IMR-90 (cell line): ENCODE measurements at regions not wholly inside any gene's neighbourhood (a gene's known extent, or its start where the extent isn't known, plus 50 kb on each side); places are given as distances from the start of the nearest gene placed in this dataset.

Experiments used
- ATAC-seq: fragments of 200-7000 bp; cut with Tn5 transposase; 2 replicates; pipeline ENCODE4 v1.9.1; 2020; ENCODE audit warnings: low read depth, mild to moderate bottlenecking, moderate library complexity
- BruUV-seq: library from RNA; stranded (reverse); fragments of 400-500 nt; replicated peaks from 2 replicates; lab custom pipeline; 2021; lab: Mats Ljungman, UMichigan
- CTCF ChIA-PET: fragments of 300-600 bp; formaldehyde crosslinking; extraction: SDS; loops from one replicate; lab custom pipeline; 2021; ENCODE audit warnings: antibody characterized with exemption; lab: Yijun Ruan, JAX
- POLR2A ChIA-PET: fragments of 300-600 bp; sonication (Branson Sonifier 250); formaldehyde crosslinking; loops from one replicate; lab custom pipeline; 2022; ENCODE audit warnings: antibody characterized with exemption; ENCODE audit not compliant: unreplicated experiment; lab: Charles Lee
- DNase-seq: peaks from one replicate; pipeline ENCODE4 v3.0.0; 2013
- H2AFZ ChIP-seq: replicated peaks from 2 replicates; pipeline ENCODE3; 2013; ENCODE audit warnings: low read length, mild to moderate bottlenecking; ENCODE audit not compliant: poor library complexity
- H2AK5ac ChIP-seq: 2 replicates; pipeline ENCODE4 v1.6.1; 2013; ENCODE audit warnings: low read depth, low read length, inconsistent platforms
- H2AK9ac ChIP-seq: replicated peaks from 2 replicates; pipeline ENCODE3; 2013; ENCODE audit warnings: mild to moderate bottlenecking, low read depth, low read length, moderate library complexity; ENCODE audit not compliant: poor library complexity
- H2BK120ac ChIP-seq: 2 replicates; pipeline ENCODE4 v1.6.1; 2013; ENCODE audit warnings: low read depth, low read length, inconsistent platforms
- H2BK15ac ChIP-seq: 3 replicates; pipeline ENCODE4 v1.6.1; 2013; ENCODE audit warnings: low read depth, low read length, inconsistent platforms
- H2BK20ac ChIP-seq: 2 replicates; pipeline ENCODE4 v1.6.1; 2013; ENCODE audit warnings: low read depth, mild to moderate bottlenecking, inconsistent platforms, low read length, moderate library complexity
- H2BK5ac ChIP-seq: 2 replicates; pipeline ENCODE4 v1.6.1; 2013; ENCODE audit warnings: mild to moderate bottlenecking, low read depth, low read length, inconsistent platforms; ENCODE audit not compliant: poor library complexity, severe bottlenecking
- H3K14ac ChIP-seq: replicated peaks from 2 replicates; pipeline ENCODE4 v1.6.1; 2013; ENCODE audit warnings: low read depth, low read length, inconsistent platforms
- H3K18ac ChIP-seq: 2 replicates; pipeline ENCODE4 v1.6.1; 2013; ENCODE audit warnings: low read depth, low read length, control low read depth
- H3K23ac ChIP-seq: 2 replicates; pipeline ENCODE4 v1.6.1; 2013; ENCODE audit warnings: low read depth, low read length, inconsistent platforms
- H3K27ac ChIP-seq: 2 replicates; pipeline ENCODE4 v1.5.1; 2013; ENCODE audit warnings: mild to moderate bottlenecking, control low read depth, low read length; ENCODE audit not compliant: insufficient read depth
- H3K27me3 ChIP-seq: 2 replicates; pipeline ENCODE4 v1.6.1; 2013; ENCODE audit warnings: low read length; ENCODE audit not compliant: control insufficient read depth, insufficient read depth
- H3K36me3 ChIP-seq: 2 replicates; pipeline ENCODE4 v1.6.1; 2013; ENCODE audit warnings: low read length, mixed read lengths; ENCODE audit not compliant: control insufficient read depth, insufficient read depth
- H3K4ac ChIP-seq: 2 replicates; pipeline ENCODE4 v1.6.1; 2013; ENCODE audit warnings: low read depth, low read length, inconsistent platforms
- H3K4me1 ChIP-seq: 2 replicates; pipeline ENCODE4 v1.6.1; 2013; ENCODE audit warnings: low read length, mixed read lengths; ENCODE audit not compliant: control insufficient read depth, insufficient read depth
- H3K4me2 ChIP-seq: 2 replicates; pipeline ENCODE4 v1.6.1; 2013; ENCODE audit warnings: low read depth, mild to moderate bottlenecking, control low read depth, low read length, moderate library complexity
- H3K4me3 ChIP-seq: 2 replicates; pipeline ENCODE4 v1.5.1; 2013; ENCODE audit warnings: low read depth, mild to moderate bottlenecking, control low read depth, low read length, moderate library complexity; ENCODE audit not compliant: insufficient read depth
- H3K56ac ChIP-seq: 2 replicates; pipeline ENCODE4 v1.6.1; 2013; ENCODE audit warnings: low read length, inconsistent platforms; ENCODE audit not compliant: insufficient read depth; ENCODE audit errors: extremely low read depth
- H3K79me1 ChIP-seq, 2 experiments: 2 replicates each; pipeline ENCODE4 v1.6.1; 2013; ENCODE audit warnings: low read length in 2 of 2, inconsistent platforms in 1 of 2, low read depth in 1 of 2
- H3K9ac ChIP-seq: 2 replicates; pipeline ENCODE4 v1.6.1; 2013; ENCODE audit warnings: low read depth, low read length, control low read depth
- H3K9me1 ChIP-seq: 2 replicates; pipeline ENCODE4 v1.6.1; 2013; ENCODE audit warnings: low read length, inconsistent platforms; ENCODE audit not compliant: insufficient read depth
- H3K9me3 ChIP-seq: 2 replicates; pipeline ENCODE4 v1.6.1; 2013; ENCODE audit warnings: low read length; ENCODE audit not compliant: control insufficient read depth, insufficient read depth
- H4K20me1 ChIP-seq: 2 replicates; pipeline ENCODE4 v1.6.1; 2013; ENCODE audit warnings: low read length, inconsistent platforms; ENCODE audit not compliant: insufficient read depth
- H4K5ac ChIP-seq: 2 replicates; pipeline ENCODE4 v1.6.1; 2013; ENCODE audit warnings: mild to moderate bottlenecking, low read depth, low read length, control low read depth
- H4K8ac ChIP-seq, 2 experiments: 2 replicates each; pipeline ENCODE4 v1.6.1; 2013; ENCODE audit warnings: low read depth in 2 of 2, low read length in 2 of 2, control low read depth in 1 of 2, inconsistent platforms in 1 of 2
- H4K91ac ChIP-seq: 2 replicates; pipeline ENCODE4 v1.6.1; 2013; ENCODE audit warnings: low read depth, low read length, inconsistent platforms; ENCODE audit not compliant: insufficient read depth
- BHLHE40 ChIP-seq: fragments of 150-350 bp; IDR thresholded peaks from 2 replicates; pipeline ENCODE4 v1.6.1; 2016; ENCODE audit warnings: mild to moderate bottlenecking, low read depth, low read length
- CEBPB ChIP-seq: IDR thresholded peaks from 2 replicates; pipeline ENCODE4 v1.6.1; 2012; ENCODE audit warnings: low read depth, low read length, improper control_type of control experiment
- CHD1 ChIP-seq: IDR thresholded peaks from 2 replicates; pipeline ENCODE4 v1.6.1; 2012; ENCODE audit warnings: low read depth, low read length, improper control_type of control experiment
- CTCF ChIP-seq: conservative IDR thresholded peaks from 2 replicates; pipeline ENCODE4 v1.5.1; 2012; ENCODE audit warnings: mild to moderate bottlenecking, low read depth, low read length, improper control_type of control experiment
- ELK1 ChIP-seq: fragments of 150-350 bp; IDR thresholded peaks from 2 replicates; pipeline ENCODE4 v1.6.1; 2016; ENCODE audit warnings: low read depth, mild to moderate bottlenecking, low read length, moderate library complexity, borderline replicate concordance
- FOS ChIP-seq: fragments of 150-350 bp; IDR thresholded peaks from 2 replicates; pipeline ENCODE4 v1.6.1; 2016; ENCODE audit warnings: low read depth, low read length
- MAFK ChIP-seq: IDR thresholded peaks from 2 replicates; pipeline ENCODE4 v1.6.1; 2012; ENCODE audit warnings: low read depth, low read length, improper control_type of control experiment
- MAZ ChIP-seq: IDR thresholded peaks from 2 replicates; pipeline ENCODE4 v1.6.1; 2012; ENCODE audit warnings: low read depth, mild to moderate bottlenecking, low read length, improper control_type of control experiment, moderate library complexity, borderline replicate concordance
- MXI1 ChIP-seq: IDR thresholded peaks from 2 replicates; pipeline ENCODE4 v1.6.1; 2012; ENCODE audit warnings: low read depth, mild to moderate bottlenecking, low read length, moderate library complexity, borderline replicate concordance
- NFE2L2 ChIP-seq: fragments of 150-350 bp; IDR thresholded peaks from 2 replicates; pipeline ENCODE4 v1.6.1; 2016; ENCODE audit warnings: low read depth, mild to moderate bottlenecking, low read length
- POLR2A ChIP-seq: IDR thresholded peaks from 2 replicates; pipeline ENCODE4 v1.6.1; 2012; ENCODE audit warnings: mild to moderate bottlenecking, low read depth, low read length
- RAD21 ChIP-seq: IDR thresholded peaks from 2 replicates; pipeline ENCODE4 v1.6.1; 2012; ENCODE audit warnings: low read length, improper control_type of control experiment
- RCOR1 ChIP-seq: IDR thresholded peaks from 2 replicates; pipeline ENCODE4 v1.6.1; 2012; ENCODE audit warnings: mild to moderate bottlenecking, low read length, improper control_type of control experiment; ENCODE audit not compliant: insufficient replicate concordance
- RFX5 ChIP-seq: IDR thresholded peaks from 2 replicates; pipeline ENCODE4 v1.8.0; 2012; ENCODE audit warnings: low read depth, mild to moderate bottlenecking, low read length, moderate library complexity
- SMC3 ChIP-seq: fragments of 150-350 bp; IDR thresholded peaks from 2 replicates; pipeline ENCODE4 v1.6.1; 2016; ENCODE audit warnings: low read depth, mild to moderate bottlenecking, antibody characterized with exemption, low read length, moderate library complexity
- USF2 ChIP-seq: fragments of 150-350 bp; IDR thresholded peaks from 2 replicates; pipeline ENCODE4 v1.6.1; 2017; ENCODE audit warnings: mild to moderate bottlenecking, antibody characterized with exemption, low read length, low read depth
- WGBS, 2 experiments: methylation state at CpG; one replicate each; pipeline versions ENCODE4 v1.1.5 to v1.1.7; 2013; ENCODE audit warnings: missing lambda C conversion rate in 2 of 2; ENCODE audit not compliant: insufficient read length in 1 of 2; ENCODE audit errors: extremely low coverage in 2 of 2; 5-methylcytosine and 5-hydroxymethylcytosine counted together
- dilution Hi-C: fragments of 300-500 bp; cut with HindIII; formaldehyde crosslinking; loops from one replicate; pipeline ENCODE4 v1.14.3; 2018; ENCODE audit warnings: low sequenced_read_pairs; ENCODE audit not compliant: unreplicated experiment
- in situ Hi-C: fragments of 300-500 bp; cut with MboI; formaldehyde crosslinking; loops from 3 replicates; pipeline ENCODE4 v1.14.3; 2019; ENCODE audit warnings: low sequenced_read_pairs, inconsistent platforms, mixed read lengths
- intact Hi-C: fragments of 100-400 bp; cut with micrococcal nuclease; formaldehyde crosslinking; loops from 2 replicates; pipeline ENCODE4 v1.10.0; 2022

GRCh38 chr3:41104147-41104546 is 95.2 kb upstream of the CTNNB1 start:
- H2AK9ac ChIP-seq = no peak overlapping the region
- no peak for TF ChIP-seq MAZ
- no peak for TF ChIP-seq FOS
- TF ChIP-seq RFX5 = no peak
- TF ChIP-seq BHLHE40 = no peak
- TF ChIP-seq CEBPB = no peak
- no peak for TF ChIP-seq NFE2L2
- no peak for TF ChIP-seq RAD21
- no peak for TF ChIP-seq CHD1
- no peak for TF ChIP-seq ELK1
- TF ChIP-seq MAFK = no peak
- TF ChIP-seq USF2 = no peak
- TF ChIP-seq POLR2A = no peak
- TF ChIP-seq SMC3 = no peak
- TF ChIP-seq RCOR1 = no peak
- no peak for TF ChIP-seq MXI1
- no peak for TF ChIP-seq CTCF
- H2BK120ac ChIP-seq = no peak overlapping the region
- intact Hi-C loops = no loop called here
- no peaks in the 10 kb centered on the region for H3K79me1 ChIP-seq
- H2BK20ac ChIP-seq = no peak overlapping the region
- H3K4me2 ChIP-seq = no peak overlapping the region
- H3K9ac ChIP-seq = no peak overlapping the region
- H2AK5ac ChIP-seq = no peak overlapping the region
- H2BK5ac ChIP-seq = no peak overlapping the region
- H3K9me3 ChIP-seq = no peaks in the 10 kb centered on the region
- no peak overlapping the region for H2BK15ac ChIP-seq
- ChIA-PET POLR2A (no interaction called here), CTCF (no interaction called here)
- H2AFZ ChIP-seq = no peak overlapping the region
- dilution Hi-C loops = no loop called here
- H3K27ac ChIP-seq = no peak overlapping the region
- no CpG with 5 or more reads among the region's 3 CpGs for WGBS, 2 experiments
- H4K91ac ChIP-seq = no peak overlapping the region
- H3K9me1 ChIP-seq = no peaks in the 10 kb centered on the region
- no peak overlapping the region for H3K23ac ChIP-seq
- H3K27me3 ChIP-seq = no peaks in the 10 kb centered on the region
- no peak overlapping the region for H4K5ac ChIP-seq
- no peaks in the 10 kb centered on the region for H3K4me1 ChIP-seq
- no peak overlapping the region for H3K4ac ChIP-seq
- BruUV-seq = no TSS peak
- ATAC-seq = no peak
- H3K4me3 ChIP-seq = no peak overlapping the region
- H3K18ac ChIP-seq = no peak overlapping the region
- no peak overlapping the region for H3K14ac ChIP-seq
- in situ Hi-C loops = no loop called here
- no peak for DNase-seq
- no peak overlapping the region for H4K8ac ChIP-seq
- no peak overlapping the region for H3K56ac ChIP-seq
- no peaks in the 10 kb centered on the region for H4K20me1 ChIP-seq
- no peaks in the 10 kb centered on the region for H3K36me3 ChIP-seq
